PFSK-1 (cell line): ENCODE measurements at regions not wholly inside any gene's neighbourhood (a gene's known extent, or its start where the extent isn't known, plus 50 kb on each side); places are given as distances from the start of the nearest gene placed in this dataset.

Experiments
- FOXP2 ChIP-seq: optimal IDR thresholded peaks from 2 replicates; pipeline ENCODE3; 2011; ENCODE audit warnings: borderline replicate concordance, control low read depth, inconsistent platforms; ENCODE audit not compliant: insufficient read depth; ENCODE audit errors: extremely low read length, extremely low read depth
- POLR2AphosphoS5 ChIP-seq: IDR thresholded peaks from 2 replicates; pipeline ENCODE4 v1.6.1; 2012; ENCODE audit warnings: low read depth, mild to moderate bottlenecking, control low read depth, low read length, moderate library complexity
- REST ChIP-seq, 2 experiments: IDR thresholded peaks; 2 replicates each; pipeline versions ENCODE4 v1.6.1 to v1.8.0; 2011 to 2012; ENCODE audit warnings: low read depth in 2 of 2, low read length in 2 of 2, control low read depth in 1 of 2, inconsistent platforms in 1 of 2, mild to moderate bottlenecking in 1 of 2, moderate library complexity in 1 of 2; ENCODE audit not compliant: insufficient read depth in 1 of 2
- SIN3A ChIP-seq: IDR thresholded peaks from 2 replicates; pipeline ENCODE4 v1.6.1; 2012; ENCODE audit warnings: mild to moderate bottlenecking, low read length, moderate library complexity, borderline replicate concordance; ENCODE audit not compliant: insufficient read depth
- TAF1 ChIP-seq: IDR thresholded peaks from 2 replicates; pipeline ENCODE4 v1.6.1; 2012; ENCODE audit warnings: low read length, control low read depth, borderline replicate concordance; ENCODE audit not compliant: insufficient read depth

- TF ChIP-seq TAF1 (no peak), FOXP2 (no peak), SIN3A (no peak), REST (IDR thresholded peaks at IDR 0.05; ENCODE audit: insufficient read depth in 1 of 2, low read depth in 2 of 2, low read length in 2 of 2) (no peak), POLR2AphosphoS5 (no peak)
These were observed 132.9 kb upstream of the MGAT5 start for GRCh38 chr2:134120733-134121630.

DNA sequence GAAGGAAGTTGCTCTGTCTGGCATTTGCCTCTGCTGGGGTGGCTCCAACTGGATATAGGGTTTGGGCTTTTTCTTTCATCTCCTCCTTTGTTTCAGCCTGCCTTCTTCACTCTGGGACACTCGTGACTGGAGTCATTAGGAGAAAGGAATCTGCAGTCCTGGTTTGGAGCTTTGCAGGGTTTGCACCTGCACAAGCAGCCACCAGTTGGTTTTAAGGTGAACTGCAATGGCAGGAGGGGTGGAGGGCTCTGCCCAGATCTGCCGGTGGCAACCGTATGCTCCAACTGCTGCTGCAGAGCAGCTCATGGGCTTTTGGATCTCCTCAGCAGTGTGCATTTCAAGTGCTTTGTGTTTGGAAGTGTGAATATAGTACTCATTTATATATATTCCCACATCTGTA, 131.3 kb upstream of the MGAT5 start:
- TF ChIP-seq POLR2AphosphoS5 (no peak), TAF1 (no peak), FOXP2 (no peak), REST (IDR thresholded peaks at IDR 0.05; ENCODE audit: insufficient read depth in 1 of 2, low read depth in 2 of 2, low read length in 2 of 2) (no peak), SIN3A (no peak)

DNA sequence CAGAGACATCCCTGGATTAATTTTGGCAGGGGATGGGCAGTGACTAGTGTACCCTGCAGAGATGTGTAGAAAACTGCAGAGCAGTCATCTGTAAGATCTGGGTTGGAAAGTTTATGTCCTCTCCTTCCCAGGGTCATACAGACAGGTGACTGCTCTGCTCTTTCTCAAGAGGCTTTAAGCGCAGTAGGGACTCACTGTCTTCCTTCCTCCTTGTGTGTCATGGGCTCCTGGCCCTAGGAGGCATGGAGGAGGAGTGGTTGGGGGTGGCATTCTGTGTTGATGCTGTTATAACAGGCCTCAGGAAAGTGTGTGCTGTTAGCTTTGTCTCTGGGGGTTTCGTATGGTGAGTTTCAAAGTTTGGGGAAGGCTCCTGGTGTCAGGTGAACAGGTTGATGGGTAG, 130.5 kb upstream of the MGAT5 start:
- TF ChIP-seq SIN3A (no peak), POLR2AphosphoS5 (no peak), REST (IDR thresholded peaks at IDR 0.05; ENCODE audit: insufficient read depth in 1 of 2, low read depth in 2 of 2, low read length in 2 of 2) (no peak), FOXP2 (no peak), TAF1 (no peak)

- TF ChIP-seq TAF1 (no peak), FOXP2 (no peak), SIN3A (no peak), POLR2AphosphoS5 (no peak), REST (IDR thresholded peaks at IDR 0.05; ENCODE audit: insufficient read depth in 1 of 2, low read depth in 2 of 2, low read length in 2 of 2) (no peak)
These were observed 129.7 kb upstream of the MGAT5 start for GRCh38 chr2:134124047-134124753.
